ENCODE measurements at regions not wholly inside any gene's neighbourhood (a gene's known extent, or its start where the extent isn't known, plus 50 kb on each side); places are given as distances from the start of the nearest gene placed in this dataset.

- Histone ChIP-seq H3K4ac (ENCODE audit: low read depth, low read length) (no peak overlapping the region), H3K4me1 (ENCODE audit: insufficient read depth, low read length) (no peaks in the 10 kb centered on the region), H3K27me3 (ENCODE audit: insufficient read depth, low read length) (no peaks in the 10 kb centered on the region), H3K23ac (ENCODE audit: insufficient read length, low read depth, low read length) (no peak overlapping the region), H3K4me2 (ENCODE audit: insufficient read depth, insufficient read length, low read length) (no peak overlapping the region), H2BK5ac (ENCODE audit: insufficient read length, low read length) (no peak overlapping the region), H3K79me2 (ENCODE audit: insufficient read depth, low read length) (no peaks in the 10 kb centered on the region), H4K8ac (replicated peaks; ENCODE audit: insufficient read length, low read depth, low read length) (no peak overlapping the region), H3K79me1 (ENCODE audit: insufficient read depth, low read depth, low read length, poor library complexity, severe bottlenecking) (no peaks in the 10 kb centered on the region), H3K18ac (ENCODE audit: insufficient read length, low read depth, low read length) (no peak overlapping the region), H3K14ac (ENCODE audit: insufficient read depth, low read length) (no peak overlapping the region), H3K23me2 (ENCODE audit: insufficient read length, low read depth, low read length, poor library complexity, severe bottlenecking) (no peaks in the 10 kb centered on the region), H3K27ac (ENCODE audit: insufficient read length, low read depth, low read length) (no peak overlapping the region), H3K9me3 (ENCODE audit: control insufficient read depth, low read depth, low read length) (no peaks in the 10 kb centered on the region), H3T11ph (ENCODE audit: low read length) (no peak overlapping the region), H4K20me1 (ENCODE audit: control insufficient read depth, insufficient read depth, insufficient read length) (no peaks in the 10 kb centered on the region), H2BK120ac (ENCODE audit: low read depth, low read length, poor library complexity, severe bottlenecking) (no peak overlapping the region), H3K56ac (ENCODE audit: insufficient read length, low read depth, low read length) (no peak overlapping the region), H3K9ac (ENCODE audit: extremely low read depth, insufficient read length, low read length) (no peak overlapping the region), H2BK15ac (ENCODE audit: low read depth, low read length) (no peak overlapping the region), H4K5ac (ENCODE audit: insufficient read length, low read depth, low read length) (no peak overlapping the region), H2BK12ac (ENCODE audit: insufficient read length, low read depth, low read length) (no peak overlapping the region), H4K91ac (ENCODE audit: insufficient read length, low read depth, low read length) (no peak overlapping the region), H2BK20ac (ENCODE audit: low read depth, low read length, poor library complexity, severe bottlenecking) (no peak overlapping the region), H2AFZ (ENCODE audit: low read length) (no peak overlapping the region), H2AK5ac (ENCODE audit: insufficient read length, low read length) (no peak overlapping the region)
- Mint-ChIP-seq H3K27ac (no peak overlapping the region), H3K4me1 (no peaks in the 10 kb centered on the region), H3K27me3 (ENCODE audit: low read depth) (no peaks in the 10 kb centered on the region), H3K9me3 (no peaks in the 10 kb centered on the region), H3K36me3 (ENCODE audit: insufficient read depth in 1 of 3, low read depth in 3 of 3) (no peaks in the 10 kb centered on the region), H3K4me3 (no peak overlapping the region)
- DNase-seq = no peak
- no CpG with 5 or more reads among the region's 1 CpG for WGBS (ENCODE audit: extremely low coverage, insufficient read length, low lambda C conversion rate)
- no peak for TF ChIP-seq CTCF (conservative IDR thresholded peaks at IDR 0.05)
Measured at GRCh38 chr16:64356267-64356666, 765.6 kb downstream of the CDH11 start.

Measured in H9 (cell line).